Activated naive CD8-positive, alpha-beta T cell treated with anti-CD3 and anti-CD28 coated beads for 36 hours (primary cell): ENCODE measurements at regions not wholly inside any gene's neighbourhood (a gene's known extent, or its start where the extent isn't known, plus 50 kb on each side); places are given as distances from the start of the nearest gene placed in this dataset.

Experiments
- DNase-seq: peaks from one replicate; pipeline ENCODE4 v3.0.0; 2021
- H3K27ac Mint-ChIP-seq: one replicate; pipeline ENCODE4 v1.8.0; 2022; ENCODE audit warnings: mild to moderate bottlenecking, moderate library complexity, mixed read lengths
- H3K27me3 Mint-ChIP-seq: one replicate; pipeline ENCODE4 v1.8.0; 2022; ENCODE audit warnings: mild to moderate bottlenecking, mixed read lengths
- H3K36me3 Mint-ChIP-seq: one replicate; pipeline ENCODE4 v1.8.0; 2021; ENCODE audit warnings: mild to moderate bottlenecking, mixed read lengths
- H3K4me1 Mint-ChIP-seq: one replicate; pipeline ENCODE4 v1.8.0; 2021; ENCODE audit warnings: mixed read lengths
- H3K4me3 Mint-ChIP-seq: one replicate; pipeline ENCODE4 v1.8.0; 2022; ENCODE audit warnings: mild to moderate bottlenecking, moderate library complexity, mixed read lengths
- H3K9me3 Mint-ChIP-seq: one replicate; pipeline ENCODE4 v1.8.0; 2022; ENCODE audit warnings: mixed read lengths

DNA sequence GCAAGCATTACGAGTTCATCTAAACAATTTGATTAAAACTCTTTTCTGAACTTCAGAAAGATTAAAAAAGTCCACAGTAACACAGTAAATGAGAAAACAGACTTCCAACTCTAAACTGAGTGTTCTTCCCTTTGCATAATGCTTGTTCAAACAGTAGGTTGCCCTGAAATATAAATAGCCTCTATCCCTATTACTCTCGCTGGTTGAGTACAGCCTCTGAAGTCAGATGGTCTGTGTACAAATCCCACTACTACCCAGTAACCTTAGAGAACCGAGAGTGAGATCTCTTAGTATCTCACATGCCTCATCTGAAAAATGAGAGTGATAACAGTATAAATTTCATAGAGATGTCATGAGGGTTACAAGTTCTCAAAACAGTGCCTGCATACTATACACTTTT, 591.6 kb downstream of the CAAP1 start:
- no peaks in the 10 kb centered on the region for H3K9me3 Mint-ChIP-seq
- DNase-seq = no peak
- H3K4me1 Mint-ChIP-seq = no peaks in the 10 kb centered on the region
- no peak overlapping the region for H3K27ac Mint-ChIP-seq
- no peaks in the 10 kb centered on the region for H3K27me3 Mint-ChIP-seq
- H3K36me3 Mint-ChIP-seq = no peaks in the 10 kb centered on the region
- no peak overlapping the region for H3K4me3 Mint-ChIP-seq

DNA sequence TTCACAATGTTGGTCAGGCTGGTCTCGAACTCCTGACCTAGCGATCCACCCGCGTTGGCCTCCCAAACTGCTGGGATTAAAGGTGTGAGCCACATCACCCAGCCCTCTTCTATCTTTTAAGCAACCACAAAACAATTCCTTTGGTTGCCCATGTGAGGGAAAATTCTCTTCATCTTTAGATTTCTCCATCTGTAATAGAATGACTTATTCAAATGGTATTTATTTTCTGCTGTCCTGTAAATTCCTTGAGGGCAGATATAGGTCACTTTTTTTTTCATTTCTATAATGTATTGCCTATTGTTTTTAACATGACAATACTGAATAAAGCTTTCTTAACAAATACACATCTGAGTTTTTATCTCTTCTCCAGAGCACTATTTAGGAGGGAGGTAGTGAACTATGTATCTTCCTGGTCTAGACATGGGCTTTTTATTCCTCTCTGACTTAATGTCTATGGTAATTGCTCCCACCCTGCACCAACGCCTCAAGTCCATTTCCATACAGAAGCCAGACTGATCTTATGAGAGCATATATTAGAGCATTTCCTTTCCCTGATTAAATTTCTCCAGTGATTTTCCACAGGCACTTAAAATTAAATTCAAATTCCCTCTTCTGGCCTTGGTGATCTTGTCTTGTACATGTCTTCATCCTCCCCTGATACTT, 595.6 kb downstream of the CAAP1 start:
- Mint-ChIP-seq H3K27me3 (no peaks in the 10 kb centered on the region), H3K4me3 (no peak overlapping the region)

GRCh38 chr9:26292943-26293342, 599.7 kb downstream of the CAAP1 start:
- Mint-ChIP-seq H3K9me3 (peaks cover 9% of the 10 kb centered on the region), H3K4me1 (no peaks in the 10 kb centered on the region), H3K4me3 (no peak overlapping the region), H3K27ac (no peak overlapping the region), H3K36me3 (no peaks in the 10 kb centered on the region), H3K27me3 (no peaks in the 10 kb centered on the region)
- no peak for DNase-seq

More for the DNA sequence above, 595.6 kb downstream of the CAAP1 start:
- Mint-ChIP-seq H3K4me1 (no peaks in the 10 kb centered on the region), H3K36me3 (no peaks in the 10 kb centered on the region), H3K9me3 (no peaks in the 10 kb centered on the region), H3K27ac (no peak overlapping the region)
- no peak for DNase-seq

GRCh38 chr9:26271495-26272122, 593.4 kb upstream of the TUSC1 start:
- no peaks in the 10 kb centered on the region for H3K27me3 Mint-ChIP-seq
- DNase-seq = no peak
- no peaks in the 10 kb centered on the region for H3K4me1 Mint-ChIP-seq
- no peak overlapping the region for H3K27ac Mint-ChIP-seq
- no peaks in the 10 kb centered on the region for H3K9me3 Mint-ChIP-seq
- no peaks in the 10 kb centered on the region for H3K36me3 Mint-ChIP-seq
- H3K4me3 Mint-ChIP-seq = no peak overlapping the region

- H3K36me3 Mint-ChIP-seq = no peaks in the 10 kb centered on the region
- no peaks in the 10 kb centered on the region for H3K9me3 Mint-ChIP-seq
- no peaks in the 10 kb centered on the region for H3K27me3 Mint-ChIP-seq
- H3K4me1 Mint-ChIP-seq = no peaks in the 10 kb centered on the region
- no peak overlapping the region for H3K4me3 Mint-ChIP-seq
- DNase-seq = no peak
- no peak overlapping the region for H3K27ac Mint-ChIP-seq
These were observed 588.0 kb upstream of the TUSC1 start for GRCh38 chr9:26266146-26266793.

- Mint-ChIP-seq H3K27me3 (no peaks in the 10 kb centered on the region), H3K27ac (no peak overlapping the region), H3K4me3 (no peak overlapping the region), H3K9me3 (no peaks in the 10 kb centered on the region), H3K36me3 (no peaks in the 10 kb centered on the region), H3K4me1 (no peaks in the 10 kb centered on the region)
- no peak for DNase-seq
These were observed 586.7 kb upstream of the TUSC1 start for GRCh38 chr9:26264709-26265601.

- DNase-seq = no peak
- H3K9me3 Mint-ChIP-seq = no peaks in the 10 kb centered on the region
- no peaks in the 10 kb centered on the region for H3K4me1 Mint-ChIP-seq
- no peak overlapping the region for H3K4me3 Mint-ChIP-seq
- H3K27ac Mint-ChIP-seq = no peak overlapping the region
- H3K36me3 Mint-ChIP-seq = no peaks in the 10 kb centered on the region
- H3K27me3 Mint-ChIP-seq = no peaks in the 10 kb centered on the region
These were observed 585.2 kb upstream of the TUSC1 start for GRCh38 chr9:26263478-26263877.

DNA sequence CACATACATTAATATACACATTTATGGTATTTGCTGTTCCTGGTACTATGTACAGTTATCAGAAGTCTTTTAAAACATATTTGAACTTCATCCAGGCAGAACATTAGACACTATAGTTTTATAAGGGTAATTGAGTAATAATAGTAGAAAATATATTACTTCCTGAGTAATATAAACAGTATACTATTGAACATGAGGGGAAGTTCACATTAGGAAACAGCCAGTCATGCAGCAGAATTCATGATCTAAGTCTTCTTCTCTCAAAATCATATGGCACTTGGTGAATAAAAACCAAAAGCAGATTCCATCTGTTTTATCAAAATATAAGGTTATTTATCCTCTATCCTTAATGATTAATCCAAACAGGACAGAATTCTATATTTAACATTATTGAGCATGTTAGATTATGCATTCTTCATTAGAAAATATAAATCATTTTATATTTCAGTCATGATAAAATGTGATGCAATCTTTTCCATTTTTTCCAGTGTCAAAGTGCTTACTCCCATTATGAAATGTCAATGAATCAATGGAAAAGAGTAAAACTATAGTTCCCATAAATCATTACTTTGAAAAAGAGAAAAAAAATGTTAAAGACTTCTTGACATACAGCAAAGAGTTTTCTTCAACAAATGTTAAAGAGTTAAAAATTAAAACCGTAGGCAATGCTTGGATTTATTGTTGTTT, 584.3 kb upstream of the TUSC1 start:
- Mint-ChIP-seq H3K4me1 (no peaks in the 10 kb centered on the region), H3K27me3 (no peaks in the 10 kb centered on the region), H3K27ac (no peak overlapping the region), H3K4me3 (no peak overlapping the region), H3K36me3 (no peaks in the 10 kb centered on the region), H3K9me3 (no peaks in the 10 kb centered on the region)
- no peak for DNase-seq

DNA sequence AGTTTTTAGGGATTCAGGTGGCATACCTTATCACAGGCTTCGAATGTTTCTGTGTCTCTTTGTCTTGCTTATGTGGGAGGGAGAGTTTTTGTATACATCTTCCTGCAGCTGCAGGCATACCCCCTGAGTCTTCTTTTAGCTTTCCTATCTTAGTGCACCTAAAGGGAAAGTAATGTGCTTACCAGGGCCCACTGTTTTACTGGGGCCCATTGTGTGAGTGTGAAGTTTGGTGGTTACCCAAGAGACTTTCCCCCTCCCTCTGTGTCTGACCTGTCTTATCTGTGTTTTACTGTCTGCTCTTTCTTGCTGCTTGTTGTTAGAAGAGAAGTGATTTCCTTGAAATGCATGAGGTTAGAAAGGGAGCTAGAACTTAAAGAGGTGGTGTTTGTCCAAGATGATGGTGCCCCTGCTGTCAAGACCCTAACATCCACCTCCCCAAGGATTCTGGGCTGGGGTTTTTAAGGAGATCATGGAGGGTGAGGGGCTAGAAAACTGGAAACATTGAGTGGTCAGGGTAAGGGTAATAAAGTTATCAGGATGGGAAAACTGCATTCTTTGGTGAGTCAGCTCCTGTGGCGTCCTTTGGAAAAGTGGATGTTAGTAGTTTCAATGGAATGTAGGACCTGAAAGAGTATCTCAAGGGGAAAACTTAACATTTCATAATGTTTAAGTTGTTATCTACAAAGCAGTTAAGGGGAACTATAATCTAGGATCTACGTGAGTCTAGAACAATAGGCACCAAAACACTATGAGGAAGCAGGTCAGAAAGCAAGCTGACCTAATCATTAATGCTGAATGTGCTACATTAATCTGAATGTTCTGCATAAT, 583.5 kb upstream of the TUSC1 start:
- no peaks in the 10 kb centered on the region for H3K36me3 Mint-ChIP-seq

DNA sequence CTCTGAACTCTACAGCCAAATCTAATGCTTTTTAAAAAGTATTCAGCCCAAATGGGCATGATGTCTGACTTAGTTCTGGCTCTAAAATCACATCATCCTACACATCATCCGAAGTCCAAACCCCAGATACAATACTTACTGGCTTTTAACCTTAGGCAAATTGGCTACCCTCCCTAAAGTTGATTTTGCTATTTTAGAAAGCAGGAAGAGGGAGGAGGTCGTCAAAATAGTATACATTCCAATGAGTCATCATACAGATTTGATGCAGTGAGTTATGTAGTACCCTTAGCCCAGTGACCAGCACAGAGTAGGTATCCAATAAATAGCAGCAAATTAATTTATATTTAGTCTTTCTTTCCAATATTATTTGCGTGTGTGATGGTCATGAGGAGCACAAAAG, 582.0 kb upstream of the TUSC1 start:
- H3K27ac Mint-ChIP-seq = no peak overlapping the region
- no peak overlapping the region for H3K4me3 Mint-ChIP-seq

More for the DNA sequence above, 583.5 kb upstream of the TUSC1 start:
- no peaks in the 10 kb centered on the region for H3K27me3 Mint-ChIP-seq
- DNase-seq = no peak
- H3K9me3 Mint-ChIP-seq = no peaks in the 10 kb centered on the region
- H3K4me1 Mint-ChIP-seq = no peaks in the 10 kb centered on the region
- no peak overlapping the region for H3K27ac Mint-ChIP-seq
- no peak overlapping the region for H3K4me3 Mint-ChIP-seq

GRCh38 chr9:26247861-26248260, 569.6 kb upstream of the TUSC1 start:
- DNase-seq = no peak

More for the DNA sequence above, 582.0 kb upstream of the TUSC1 start:
- Mint-ChIP-seq H3K4me1 (no peaks in the 10 kb centered on the region), H3K27me3 (no peaks in the 10 kb centered on the region), H3K9me3 (no peaks in the 10 kb centered on the region), H3K36me3 (no peaks in the 10 kb centered on the region)
- DNase-seq = no peak

DNA sequence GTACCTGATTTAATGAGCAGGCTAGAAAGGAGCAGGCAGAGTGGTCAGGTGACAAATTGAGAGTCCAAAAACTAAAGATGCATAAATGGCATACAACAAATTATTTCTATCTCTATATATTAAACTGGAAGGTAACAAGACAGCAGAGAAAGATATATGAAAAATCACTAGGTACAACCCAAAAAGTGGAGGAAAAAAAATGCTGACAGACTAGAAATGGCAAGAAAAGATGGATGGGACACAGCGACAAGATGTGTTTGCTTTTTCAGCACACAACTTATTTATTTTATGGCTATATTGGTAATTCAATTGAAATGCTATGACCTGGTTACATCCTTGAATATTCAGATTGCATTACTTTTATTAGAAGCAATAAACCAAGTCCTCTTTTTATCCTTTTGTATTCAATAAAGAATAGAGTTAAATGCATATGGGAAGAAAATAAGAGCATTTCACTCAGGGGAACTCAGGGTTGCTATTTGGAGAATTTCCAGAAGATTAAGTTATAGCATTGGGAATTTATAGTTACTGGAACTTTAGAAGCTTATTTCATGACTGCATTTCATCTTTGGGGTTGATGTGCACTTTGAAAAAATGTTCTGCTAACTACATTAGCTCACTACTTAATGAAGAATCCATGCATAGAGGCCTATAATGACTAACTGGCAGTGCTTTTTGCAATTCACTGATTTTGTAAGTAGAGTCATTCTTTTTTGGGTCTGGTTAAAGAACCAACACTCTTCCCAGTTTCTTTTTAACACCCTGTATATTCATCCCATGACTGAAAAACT, 566.6 kb upstream of the TUSC1 start:
- no peak for DNase-seq
- Mint-ChIP-seq H3K27me3 (no peaks in the 10 kb centered on the region), H3K9me3 (no peaks in the 10 kb centered on the region)

More at GRCh38 chr9:26247861-26248260, 569.6 kb upstream of the TUSC1 start:
- Mint-ChIP-seq H3K4me3 (no peak overlapping the region), H3K27me3 (no peaks in the 10 kb centered on the region), H3K9me3 (no peaks in the 10 kb centered on the region), H3K36me3 (no peaks in the 10 kb centered on the region), H3K4me1 (no peaks in the 10 kb centered on the region), H3K27ac (no peak overlapping the region)

GRCh38 chr9:26243726-26244125, 565.5 kb upstream of the TUSC1 start:
- no peak overlapping the region for H3K4me3 Mint-ChIP-seq
- no peaks in the 10 kb centered on the region for H3K36me3 Mint-ChIP-seq
- H3K27me3 Mint-ChIP-seq = no peaks in the 10 kb centered on the region
- DNase-seq = no peak
- no peaks in the 10 kb centered on the region for H3K4me1 Mint-ChIP-seq
- H3K27ac Mint-ChIP-seq = no peak overlapping the region
- no peaks in the 10 kb centered on the region for H3K9me3 Mint-ChIP-seq

More for the DNA sequence above, 566.6 kb upstream of the TUSC1 start:
- H3K36me3 Mint-ChIP-seq = no peaks in the 10 kb centered on the region
- H3K4me3 Mint-ChIP-seq = no peak overlapping the region
- no peak overlapping the region for H3K27ac Mint-ChIP-seq
- H3K4me1 Mint-ChIP-seq = no peaks in the 10 kb centered on the region
